ENCODE measurements at regions not wholly inside any gene's neighbourhood (a gene's known extent, or its start where the extent isn't known, plus 50 kb on each side); places are given as distances from the start of the nearest gene placed in this dataset.

DNA sequence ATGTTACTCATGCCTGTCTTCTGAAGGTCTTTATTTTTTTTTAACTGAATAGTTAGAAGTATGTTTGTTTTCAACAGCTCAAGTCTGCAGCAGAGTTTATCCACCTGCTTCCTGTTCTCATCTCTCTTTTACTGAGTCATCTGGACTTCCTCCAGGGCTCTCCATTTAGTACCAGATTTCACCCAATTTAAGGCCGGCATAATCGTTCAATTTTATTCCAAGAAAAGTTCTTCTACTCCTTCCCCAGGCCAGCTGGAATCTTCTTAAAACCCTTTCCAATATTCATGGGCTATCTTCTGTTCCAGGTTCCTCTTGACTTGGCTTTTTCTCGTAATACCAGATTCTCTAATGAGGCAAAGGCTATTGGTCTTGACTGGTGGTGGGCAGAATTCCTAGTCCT lies 79.0 kb upstream of the LAMA2 start:
- Histone ChIP-seq H3K4me1 (ENCODE audit: control insufficient read depth, insufficient read depth, low read length) (no peaks in the 10 kb centered on the region), H3K4me3 (ENCODE audit: low read depth in 2 of 2, low read length in 2 of 2) (no peak overlapping the region), H3K27me3 (ENCODE audit: control insufficient read depth, insufficient read depth, low read length) (no peaks in the 10 kb centered on the region), H3K9me3 (ENCODE audit: control insufficient read depth, insufficient read depth, low read depth, low read length) (peaks cover 8% of the 10 kb centered on the region; the same call in 1 of the 2 replicates), H3K27ac (ENCODE audit: low read length) (no peak overlapping the region), H3K36me3 (ENCODE audit: control insufficient read depth, insufficient read depth, low read length) (no peaks in the 10 kb centered on the region)
- ChIA-PET POLR2A (no interaction called here), CTCF (interaction anchor here (0.6 kb wide), 1 partner anchor 21 kb away, joined by 3 read pairs; no protein-coding TSS in a partner anchor)
- intact Hi-C loops (cut with micrococcal nuclease; ENCODE audit: unreplicated experiment), result no loop called here
- ATAC-seq (no peak), DNase-seq (ENCODE audit: low read depth, low spot score) (no peak)
- BruUV-seq (replicated peaks), result no TSS peak
- in situ Hi-C loops (cut with HindIII; ENCODE audit: low pct_unique_long_range_greater_than_20kb, low sequenced_read_pairs), result no loop called here
- no peak for TF ChIP-seq POLR2AphosphoS5 (IDR thresholded peaks at IDR 0.05; ENCODE audit: low read depth, low read length)
- no peak for TF ChIP-seq SIN3A (IDR thresholded peaks at IDR 0.05; ENCODE audit: borderline replicate concordance, insufficient read depth, low read depth, low read length)
- TF ChIP-seq, protein P1, sequence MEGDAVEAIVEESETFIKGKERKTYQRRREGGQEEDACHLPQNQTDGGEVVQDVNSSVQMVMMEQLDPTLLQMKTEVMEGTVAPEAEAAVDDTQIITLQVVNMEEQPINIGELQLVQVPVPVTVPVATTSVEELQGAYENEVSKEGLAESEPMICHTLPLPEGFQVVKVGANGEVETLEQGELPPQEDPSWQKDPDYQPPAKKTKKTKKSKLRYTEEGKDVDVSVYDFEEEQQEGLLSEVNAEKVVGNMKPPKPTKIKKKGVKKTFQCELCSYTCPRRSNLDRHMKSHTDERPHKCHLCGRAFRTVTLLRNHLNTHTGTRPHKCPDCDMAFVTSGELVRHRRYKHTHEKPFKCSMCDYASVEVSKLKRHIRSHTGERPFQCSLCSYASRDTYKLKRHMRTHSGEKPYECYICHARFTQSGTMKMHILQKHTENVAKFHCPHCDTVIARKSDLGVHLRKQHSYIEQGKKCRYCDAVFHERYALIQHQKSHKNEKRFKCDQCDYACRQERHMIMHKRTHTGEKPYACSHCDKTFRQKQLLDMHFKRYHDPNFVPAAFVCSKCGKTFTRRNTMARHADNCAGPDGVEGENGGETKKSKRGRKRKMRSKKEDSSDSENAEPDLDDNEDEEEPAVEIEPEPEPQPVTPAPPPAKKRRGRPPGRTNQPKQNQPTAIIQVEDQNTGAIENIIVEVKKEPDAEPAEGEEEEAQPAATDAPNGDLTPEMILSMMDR (IDR thresholded peaks at IDR 0.05), result no peak

DNA sequence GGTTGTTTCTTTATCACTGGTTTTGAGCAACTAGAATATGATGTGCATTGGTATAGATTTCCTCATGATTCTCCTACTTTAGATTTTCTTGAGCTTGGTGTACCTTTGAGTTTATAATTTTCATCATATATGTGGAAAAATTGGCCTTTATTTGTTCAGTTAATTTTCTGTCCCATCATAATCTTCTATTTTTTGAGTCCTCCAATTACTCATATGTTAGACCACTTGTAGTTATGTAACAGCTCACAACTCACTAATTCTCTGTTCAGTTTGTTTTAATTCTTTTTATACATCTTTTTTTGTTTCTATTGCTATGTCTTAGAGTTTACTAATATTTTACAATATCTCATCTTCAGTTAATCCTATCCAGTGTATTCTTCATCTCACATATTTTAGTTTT lies 81.3 kb upstream of the LAMA2 start:
- no peak for DNase-seq (ENCODE audit: low read depth, low spot score)
- no peak overlapping the region for H3K4me3 ChIP-seq (ENCODE audit: low read depth in 2 of 2, low read length in 2 of 2)
- H3K27ac ChIP-seq (ENCODE audit: low read length), result no peak overlapping the region
- no TSS peak for BruUV-seq (replicated peaks)
- no peak for ATAC-seq
- peaks cover 8% of the 10 kb centered on the region; the same call in 1 of the 2 replicates for H3K9me3 ChIP-seq (ENCODE audit: control insufficient read depth, insufficient read depth, low read depth, low read length)
- no peaks in the 10 kb centered on the region for H3K27me3 ChIP-seq (ENCODE audit: control insufficient read depth, insufficient read depth, low read length)
- no peaks in the 10 kb centered on the region for H3K36me3 ChIP-seq (ENCODE audit: control insufficient read depth, insufficient read depth, low read length)
- intact Hi-C loops (cut with micrococcal nuclease; ENCODE audit: unreplicated experiment) (no loop called here), in situ Hi-C loops (cut with HindIII; ENCODE audit: low pct_unique_long_range_greater_than_20kb, low sequenced_read_pairs) (no loop called here)
- TF ChIP-seq, protein P2, sequence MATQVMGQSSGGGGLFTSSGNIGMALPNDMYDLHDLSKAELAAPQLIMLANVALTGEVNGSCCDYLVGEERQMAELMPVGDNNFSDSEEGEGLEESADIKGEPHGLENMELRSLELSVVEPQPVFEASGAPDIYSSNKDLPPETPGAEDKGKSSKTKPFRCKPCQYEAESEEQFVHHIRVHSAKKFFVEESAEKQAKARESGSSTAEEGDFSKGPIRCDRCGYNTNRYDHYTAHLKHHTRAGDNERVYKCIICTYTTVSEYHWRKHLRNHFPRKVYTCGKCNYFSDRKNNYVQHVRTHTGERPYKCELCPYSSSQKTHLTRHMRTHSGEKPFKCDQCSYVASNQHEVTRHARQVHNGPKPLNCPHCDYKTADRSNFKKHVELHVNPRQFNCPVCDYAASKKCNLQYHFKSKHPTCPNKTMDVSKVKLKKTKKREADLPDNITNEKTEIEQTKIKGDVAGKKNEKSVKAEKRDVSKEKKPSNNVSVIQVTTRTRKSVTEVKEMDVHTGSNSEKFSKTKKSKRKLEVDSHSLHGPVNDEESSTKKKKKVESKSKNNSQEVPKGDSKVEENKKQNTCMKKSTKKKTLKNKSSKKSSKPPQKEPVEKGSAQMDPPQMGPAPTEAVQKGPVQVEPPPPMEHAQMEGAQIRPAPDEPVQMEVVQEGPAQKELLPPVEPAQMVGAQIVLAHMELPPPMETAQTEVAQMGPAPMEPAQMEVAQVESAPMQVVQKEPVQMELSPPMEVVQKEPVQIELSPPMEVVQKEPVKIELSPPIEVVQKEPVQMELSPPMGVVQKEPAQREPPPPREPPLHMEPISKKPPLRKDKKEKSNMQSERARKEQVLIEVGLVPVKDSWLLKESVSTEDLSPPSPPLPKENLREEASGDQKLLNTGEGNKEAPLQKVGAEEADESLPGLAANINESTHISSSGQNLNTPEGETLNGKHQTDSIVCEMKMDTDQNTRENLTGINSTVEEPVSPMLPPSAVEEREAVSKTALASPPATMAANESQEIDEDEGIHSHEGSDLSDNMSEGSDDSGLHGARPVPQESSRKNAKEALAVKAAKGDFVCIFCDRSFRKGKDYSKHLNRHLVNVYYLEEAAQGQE (IDR thresholded peaks at IDR 0.05; ENCODE audit: insufficient read depth in 1 of 2, low read depth in 2 of 2, low read length in 1 of 2), result no peak
- TF ChIP-seq POLR2AphosphoS5 (IDR thresholded peaks at IDR 0.05; ENCODE audit: low read depth, low read length) (no peak), SIN3A (IDR thresholded peaks at IDR 0.05; ENCODE audit: borderline replicate concordance, insufficient read depth, low read depth, low read length) (no peak), TCF7L2 (IDR thresholded peaks at IDR 0.05; ENCODE audit: low read depth, low read length) (no peak)
- TF ChIP-seq, protein P1 (IDR thresholded peaks at IDR 0.05), result no peak
- no peaks in the 10 kb centered on the region for H3K4me1 ChIP-seq (ENCODE audit: control insufficient read depth, insufficient read depth, low read length)
- ChIA-PET CTCF (no interaction called here), POLR2A (no interaction called here)

Data from Panc1 (cell line).